H1 (cell line): ENCODE measurements at regions not wholly inside any gene's neighbourhood (a gene's known extent, or its start where the extent isn't known, plus 50 kb on each side); places are given as distances from the start of the nearest gene placed in this dataset.

Experiments used
- EZH2 ChIP-seq: fragments of 200-600 bp; sonication (generic); IDR thresholded peaks from 2 replicates; pipeline ENCODE4 v1.7.1; 2012; ENCODE audit warnings: low read depth, mild to moderate bottlenecking, moderate library complexity, low read length, inconsistent platforms; ENCODE audit not compliant: severe bottlenecking
- FOSL1 ChIP-seq: IDR thresholded peaks from 2 replicates; pipeline ENCODE4 v1.6.1; 2011; ENCODE audit warnings: mild to moderate bottlenecking, low read depth, low read length, moderate library complexity; ENCODE audit not compliant: insufficient read depth
- GABPA ChIP-seq: IDR thresholded peaks from 2 replicates; pipeline ENCODE4 v1.6.1; 2011; ENCODE audit warnings: mild to moderate bottlenecking, low read length, moderate library complexity, borderline replicate concordance; ENCODE audit not compliant: insufficient read depth
- PHF8 ChIP-seq: fragments of 200-600 bp; sonication (generic); conservative IDR thresholded peaks from 2 replicates; pipeline ENCODE4 v1.7.1; 2012; ENCODE audit warnings: low read depth, mild to moderate bottlenecking, inconsistent platforms, low read length, moderate library complexity
- POLR2A ChIP-seq, 2 experiments: IDR thresholded peaks; 1 replicate in 1 of 2; 2 replicates in 1 of 2; pipeline ENCODE4 v1.6.1; 2011; ENCODE audit warnings: low read depth in 2 of 2, low read length in 2 of 2, mild to moderate bottlenecking in 2 of 2; ENCODE audit errors: control extremely low read depth in 1 of 2
- SIN3A ChIP-seq, 2 experiments: IDR thresholded peaks in 1 of 2; conservative IDR thresholded peaks in 1 of 2; 2 replicates each; pipeline ENCODE4 v1.6.1; 2011 to 2012; ENCODE audit warnings: low read length in 2 of 2, improper control_type of control experiment in 1 of 2, low read depth in 1 of 2, mild to moderate bottlenecking in 1 of 2
- SUZ12 ChIP-seq: fragments of 200-600 bp; sonication (generic); IDR thresholded peaks from 2 replicates; pipeline ENCODE4 v1.6.1; 2012; ENCODE audit warnings: mild to moderate bottlenecking, inconsistent platforms, low read length, moderate library complexity, mixed read lengths
- TAF1 ChIP-seq: IDR thresholded peaks from 2 replicates; pipeline ENCODE4 v1.6.1; 2011; ENCODE audit warnings: mild to moderate bottlenecking, low read depth, low read length
- TBP ChIP-seq: IDR thresholded peaks from 2 replicates; pipeline ENCODE4 v1.6.1; 2011; ENCODE audit warnings: low read depth, low read length, improper control_type of control experiment
- YY1 ChIP-seq: IDR thresholded peaks from 2 replicates; pipeline ENCODE4 v1.6.1; 2011; ENCODE audit warnings: low read depth, mild to moderate bottlenecking, low read length
- TF ChIP-seq, protein P1 (sequence below), 3 experiments: IDR thresholded peaks; 1 replicate in 2 of 3; 2 replicates in 1 of 3; pipeline versions ENCODE4 v1.5.1 to v1.6.1; 2011; ENCODE audit warnings: low read length in 3 of 3, mild to moderate bottlenecking in 3 of 3, inconsistent platforms in 2 of 3, low read depth in 1 of 3, moderate library complexity in 1 of 3; ENCODE audit not compliant: insufficient read depth in 1 of 3; ENCODE audit errors: control extremely low read depth in 1 of 3
- TF ChIP-seq, protein P2 (sequence below): IDR thresholded peaks from 2 replicates; pipeline ENCODE4 v1.6.1; 2011; ENCODE audit warnings: low read depth, mild to moderate bottlenecking, low read length; ENCODE audit not compliant: insufficient read depth
- TF ChIP-seq, protein P3 (sequence below): IDR thresholded peaks from 2 replicates; pipeline ENCODE4 v1.6.1; 2012; ENCODE audit warnings: inconsistent platforms

DNA sequence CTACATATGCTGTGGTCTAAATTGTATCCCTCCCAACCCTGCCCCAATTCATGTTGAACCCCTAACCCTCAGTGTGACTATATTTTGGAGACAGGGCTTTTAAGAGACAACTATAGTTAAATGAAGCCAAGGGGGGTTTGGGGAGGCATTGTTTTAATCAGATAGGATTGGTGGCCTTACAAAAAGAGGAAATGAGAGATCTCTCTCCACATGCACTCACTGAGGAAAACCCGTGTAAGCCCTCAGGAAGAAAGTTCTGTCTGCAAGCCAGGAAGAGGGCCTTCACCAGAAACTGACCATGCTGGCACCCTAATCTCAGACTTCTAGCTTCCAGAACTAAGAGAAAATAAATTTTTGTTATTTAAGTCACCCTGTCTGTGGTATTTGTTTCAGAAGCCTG lies 276.7 kb downstream of the KIF20B start:
- TF ChIP-seq TAF1: no peak
- TF ChIP-seq EZH2: no peak
- no peak for TF ChIP-seq POLR2A (IDR thresholded peaks at IDR 0.05; ENCODE audit: control extremely low read depth in 1 of 2, low read depth in 2 of 2, low read length in 2 of 2)
- TF ChIP-seq, protein P1, sequence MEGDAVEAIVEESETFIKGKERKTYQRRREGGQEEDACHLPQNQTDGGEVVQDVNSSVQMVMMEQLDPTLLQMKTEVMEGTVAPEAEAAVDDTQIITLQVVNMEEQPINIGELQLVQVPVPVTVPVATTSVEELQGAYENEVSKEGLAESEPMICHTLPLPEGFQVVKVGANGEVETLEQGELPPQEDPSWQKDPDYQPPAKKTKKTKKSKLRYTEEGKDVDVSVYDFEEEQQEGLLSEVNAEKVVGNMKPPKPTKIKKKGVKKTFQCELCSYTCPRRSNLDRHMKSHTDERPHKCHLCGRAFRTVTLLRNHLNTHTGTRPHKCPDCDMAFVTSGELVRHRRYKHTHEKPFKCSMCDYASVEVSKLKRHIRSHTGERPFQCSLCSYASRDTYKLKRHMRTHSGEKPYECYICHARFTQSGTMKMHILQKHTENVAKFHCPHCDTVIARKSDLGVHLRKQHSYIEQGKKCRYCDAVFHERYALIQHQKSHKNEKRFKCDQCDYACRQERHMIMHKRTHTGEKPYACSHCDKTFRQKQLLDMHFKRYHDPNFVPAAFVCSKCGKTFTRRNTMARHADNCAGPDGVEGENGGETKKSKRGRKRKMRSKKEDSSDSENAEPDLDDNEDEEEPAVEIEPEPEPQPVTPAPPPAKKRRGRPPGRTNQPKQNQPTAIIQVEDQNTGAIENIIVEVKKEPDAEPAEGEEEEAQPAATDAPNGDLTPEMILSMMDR (IDR thresholded peaks at IDR 0.05; ENCODE audit: control extremely low read depth in 1 of 3, insufficient read depth in 1 of 3, low read depth in 1 of 3, low read length in 3 of 3): no peak
- TF ChIP-seq GABPA: no peak
- no peak for TF ChIP-seq FOSL1
- TF ChIP-seq SIN3A (conservative IDR thresholded peaks at IDR 0.05 in 1 of 2, IDR thresholded peaks at IDR 0.05 in 1 of 2; ENCODE audit: low read depth in 1 of 2, low read length in 2 of 2): no peak
- no peak for TF ChIP-seq SUZ12
- TF ChIP-seq PHF8: no peak
- TF ChIP-seq, protein P2, sequence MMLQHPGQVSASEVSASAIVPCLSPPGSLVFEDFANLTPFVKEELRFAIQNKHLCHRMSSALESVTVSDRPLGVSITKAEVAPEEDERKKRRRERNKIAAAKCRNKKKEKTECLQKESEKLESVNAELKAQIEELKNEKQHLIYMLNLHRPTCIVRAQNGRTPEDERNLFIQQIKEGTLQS: no peak
- no peak for TF ChIP-seq YY1
- no peak for TF ChIP-seq TBP
- TF ChIP-seq, protein P3, sequence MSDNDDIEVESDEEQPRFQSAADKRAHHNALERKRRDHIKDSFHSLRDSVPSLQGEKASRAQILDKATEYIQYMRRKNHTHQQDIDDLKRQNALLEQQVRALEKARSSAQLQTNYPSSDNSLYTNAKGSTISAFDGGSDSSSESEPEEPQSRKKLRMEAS: no peak
